Sigmoid colon (tissue), 4 donors: ENCODE measurements at regions not wholly inside any gene's neighbourhood (a gene's known extent, or its start where the extent isn't known, plus 50 kb on each side); places are given as distances from the start of the nearest gene placed in this dataset.

ENCODE experiments used
- CTCF ChIP-seq, 4 experiments: fragments of 450-650 bp in 3 of 4; fragments of 200-600 bp in 1 of 4; IDR thresholded peaks; one replicate each; pipeline ENCODE4 v1.5.1; 2016 to 2019; ENCODE audit warnings: antibody characterized with exemption in 4 of 4, mild to moderate bottlenecking in 3 of 4, moderate library complexity in 2 of 4
- POLR2AphosphoS5 ChIP-seq, 4 donors: sonication (generic); formaldehyde crosslinking; IDR thresholded peaks; one replicate each; pipeline ENCODE4 v1.6.1; 2017; ENCODE audit warnings: antibody characterized with exemption in 4 of 4

- TF ChIP-seq CTCF (IDR thresholded peaks at IDR 0.05) (no peak), POLR2AphosphoS5 (IDR thresholded peaks at IDR 0.05) (no peak)
These were observed 472.3 kb upstream of the EYS start for GRCh38 chr6:66179361-66179760.
